ENCODE measurements at regions not wholly inside any gene's neighbourhood (a gene's known extent, or its start where the extent isn't known, plus 50 kb on each side); places are given as distances from the start of the nearest gene placed in this dataset.
"Not testable (repeated sequence)": the region's sequence is repeated elsewhere in the genome, so short reads cannot be mapped to it uniquely, and the experiment has no call there.

DNA sequence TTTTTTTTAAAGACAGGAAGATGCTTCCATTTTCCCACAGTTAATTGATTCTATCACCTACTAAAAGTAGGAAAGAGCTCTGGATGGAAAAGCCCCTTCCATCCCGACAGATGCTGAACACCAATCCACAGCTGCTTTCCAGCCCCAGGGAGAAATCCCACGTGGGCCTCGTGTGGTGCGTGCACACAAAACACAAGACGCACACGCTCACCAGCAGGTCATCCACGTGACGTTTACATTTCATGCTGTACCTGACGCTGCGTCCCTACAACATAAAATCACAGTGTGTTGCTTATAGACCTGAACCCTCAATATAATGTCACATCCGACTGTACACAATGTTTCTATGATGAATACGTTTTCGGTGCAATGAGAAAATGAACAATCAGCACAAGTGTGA lies 50.2 kb upstream of the DACT2 start:
- DNase-seq (ENCODE audit: low read depth) = no peak

DNA sequence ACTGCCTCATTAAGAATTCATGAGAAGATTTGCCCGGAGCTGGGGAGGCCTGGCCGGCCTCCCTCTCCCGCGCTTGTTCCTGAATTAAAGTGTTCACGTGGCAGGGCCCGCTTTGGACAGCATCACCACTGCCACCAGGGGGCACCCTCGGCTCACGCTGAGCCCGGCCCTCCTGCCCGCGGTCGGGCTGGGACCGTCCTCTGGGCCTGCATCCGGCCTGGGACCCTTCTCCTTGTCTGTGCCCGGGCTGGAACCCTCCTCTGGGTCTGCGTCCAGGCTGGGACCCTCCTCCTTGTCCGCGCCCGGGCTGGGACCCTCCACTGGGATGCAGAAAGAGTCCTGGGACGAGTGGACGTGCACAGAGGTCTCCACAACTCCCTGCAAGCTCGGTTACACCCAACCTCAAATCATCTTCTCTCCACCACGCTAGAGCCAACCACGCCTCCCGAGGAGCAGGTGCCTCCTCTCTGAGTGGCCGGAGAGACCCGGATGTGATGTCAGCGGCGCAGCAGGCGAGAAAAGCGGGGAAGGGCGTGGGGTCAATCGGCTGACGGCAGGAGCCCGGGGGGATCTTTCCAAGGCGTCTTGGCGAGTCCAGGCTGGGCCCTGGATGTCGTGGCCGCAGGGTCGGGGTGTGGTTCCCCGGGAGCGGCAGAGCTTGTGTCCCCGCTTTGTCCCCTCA lies 50.9 kb upstream of the DACT2 start:
- peak; percentile 7 for DNase-seq (ENCODE audit: low read depth)

DNA sequence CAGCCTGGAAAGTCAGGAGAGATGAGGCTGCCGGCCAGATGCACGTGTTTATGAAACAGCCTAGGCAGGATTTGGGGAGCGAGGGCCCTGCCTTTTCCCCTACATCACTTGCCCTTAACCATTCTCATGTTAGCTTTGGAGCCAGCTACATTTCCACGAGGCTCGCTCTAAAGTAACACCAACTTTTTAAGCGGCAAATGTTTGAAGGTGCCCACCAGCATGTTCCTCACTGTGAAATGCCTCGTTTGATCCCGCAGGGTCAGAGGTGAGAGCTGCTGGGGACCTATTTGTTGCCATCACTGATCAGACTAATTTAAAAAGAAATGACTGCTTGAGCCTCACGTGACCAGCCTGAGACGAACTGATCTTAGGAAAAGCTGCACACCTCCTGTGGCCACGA lies 51.6 kb upstream of the DACT2 start:
- DNase-seq (ENCODE audit: low read depth) = no peak

DNA sequence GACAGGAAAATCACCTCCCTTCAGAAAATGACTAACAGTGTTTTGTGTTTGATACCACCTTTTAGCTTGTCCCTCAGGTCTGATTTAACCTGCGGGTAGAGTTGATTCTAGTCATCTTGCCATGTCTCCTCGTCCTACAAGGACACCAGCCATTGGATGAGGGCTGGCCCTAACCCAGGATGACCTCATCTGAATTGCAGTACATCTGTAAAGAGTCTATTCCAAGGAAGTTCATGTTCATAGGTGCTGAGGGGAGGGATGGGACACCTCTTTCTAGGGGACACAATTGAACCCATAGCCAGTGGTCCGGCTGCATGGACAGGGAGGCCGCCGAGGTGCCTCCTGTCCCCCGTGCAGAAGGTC lies 52.0 kb upstream of the DACT2 start:
- no peak for DNase-seq (ENCODE audit: low read depth)

DNA sequence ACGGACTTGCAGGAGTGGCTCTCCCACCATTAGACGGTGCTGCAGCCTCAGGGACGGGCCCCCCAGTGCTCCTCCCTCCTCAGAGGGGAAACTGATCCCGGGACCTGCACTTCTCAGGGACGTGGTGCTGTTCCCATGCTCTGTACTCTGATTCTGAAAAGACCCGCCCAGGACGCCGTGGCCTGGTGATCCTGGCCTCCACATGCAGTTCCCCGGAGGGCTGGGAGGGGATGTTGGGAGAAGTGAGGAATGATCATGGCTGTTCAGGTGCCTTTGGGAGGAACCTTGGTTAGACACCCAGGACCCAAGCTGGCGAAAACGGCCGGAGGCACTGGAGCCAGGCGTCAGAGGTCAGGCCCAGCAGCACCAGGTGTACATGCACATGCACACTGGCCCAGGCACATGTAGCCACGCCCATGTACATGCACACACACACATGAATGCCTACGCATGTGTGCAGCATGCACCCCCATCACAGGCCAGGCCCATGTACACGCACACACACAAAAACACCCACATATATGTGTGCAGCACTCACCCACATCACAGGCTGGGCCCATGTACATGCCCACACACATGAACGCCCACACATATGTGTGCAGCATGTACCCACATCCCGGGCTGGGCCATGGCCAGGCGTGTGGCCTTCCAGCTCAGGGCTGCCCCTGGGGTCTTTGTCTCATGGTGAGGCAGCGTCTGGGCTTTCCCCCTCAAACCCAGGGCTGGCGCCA lies 52.6 kb upstream of the DACT2 start:
- no peak for DNase-seq (ENCODE audit: low read depth)

DNA sequence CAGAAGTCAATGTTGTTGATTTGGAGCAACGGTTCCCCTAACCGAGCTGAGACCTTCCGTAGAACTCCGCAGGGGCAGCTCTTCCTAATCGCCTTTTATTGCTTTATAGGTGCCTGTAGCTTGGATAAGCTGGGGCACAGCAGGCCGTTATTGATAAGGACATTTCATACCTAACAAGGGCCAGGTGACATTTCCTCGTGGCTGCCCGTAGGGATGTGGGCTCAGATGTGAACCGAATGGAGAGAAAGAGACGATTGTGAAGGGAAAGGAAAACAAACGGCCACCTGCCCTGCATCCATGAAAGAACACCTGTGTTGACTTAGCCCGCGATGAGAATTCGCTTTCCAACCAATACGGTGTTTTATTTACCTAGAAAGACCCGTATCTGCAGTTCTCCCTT lies 53.3 kb upstream of the DACT2 start:
- no peak for DNase-seq (ENCODE audit: low read depth)

DNA sequence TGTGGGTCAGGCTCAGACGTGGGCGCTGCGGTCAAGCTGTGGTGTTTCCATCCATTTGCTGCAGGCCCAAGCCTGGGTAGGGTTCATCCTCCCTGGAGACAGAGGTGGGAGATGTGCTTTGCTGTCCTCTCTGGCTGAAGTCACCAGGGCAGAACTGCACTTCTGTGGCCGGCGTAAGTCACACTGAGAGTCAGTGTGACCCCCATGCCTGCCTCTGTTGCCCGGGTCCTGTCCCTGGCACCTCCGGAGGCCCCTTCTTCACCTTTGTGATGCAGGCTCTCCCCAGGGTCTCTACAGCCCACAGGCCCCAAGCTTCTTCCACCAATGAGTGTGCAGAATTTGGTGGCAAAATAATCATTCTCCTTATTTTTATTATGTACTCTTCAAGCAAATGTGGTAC lies 53.8 kb upstream of the DACT2 start:
- DNase-seq (ENCODE audit: low read depth) = no peak

DNA sequence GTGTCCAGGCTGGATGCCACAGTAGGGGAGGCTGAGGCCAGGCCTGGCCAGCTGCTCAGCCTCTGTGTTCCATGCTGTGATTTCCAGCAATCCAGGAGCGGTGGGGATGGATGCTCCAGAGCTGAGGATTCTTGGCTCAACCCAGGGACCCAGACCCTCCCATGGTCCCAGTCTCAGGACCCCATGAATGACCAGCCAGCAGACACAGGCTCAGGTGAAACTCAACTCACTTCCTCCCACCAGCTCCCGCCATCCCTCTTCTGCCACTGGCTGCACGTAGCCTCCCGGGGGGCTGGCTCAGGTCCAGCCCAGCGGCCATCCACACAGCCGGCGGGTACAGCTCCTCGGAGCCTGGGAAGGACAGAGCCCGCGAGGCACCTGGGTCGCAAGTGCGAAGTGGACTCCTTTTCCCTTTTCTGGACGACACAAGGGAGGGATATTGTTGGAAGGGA lies 54.5 kb upstream of the DACT2 start:
- DNase-seq (ENCODE audit: low read depth) = no peak

DNA sequence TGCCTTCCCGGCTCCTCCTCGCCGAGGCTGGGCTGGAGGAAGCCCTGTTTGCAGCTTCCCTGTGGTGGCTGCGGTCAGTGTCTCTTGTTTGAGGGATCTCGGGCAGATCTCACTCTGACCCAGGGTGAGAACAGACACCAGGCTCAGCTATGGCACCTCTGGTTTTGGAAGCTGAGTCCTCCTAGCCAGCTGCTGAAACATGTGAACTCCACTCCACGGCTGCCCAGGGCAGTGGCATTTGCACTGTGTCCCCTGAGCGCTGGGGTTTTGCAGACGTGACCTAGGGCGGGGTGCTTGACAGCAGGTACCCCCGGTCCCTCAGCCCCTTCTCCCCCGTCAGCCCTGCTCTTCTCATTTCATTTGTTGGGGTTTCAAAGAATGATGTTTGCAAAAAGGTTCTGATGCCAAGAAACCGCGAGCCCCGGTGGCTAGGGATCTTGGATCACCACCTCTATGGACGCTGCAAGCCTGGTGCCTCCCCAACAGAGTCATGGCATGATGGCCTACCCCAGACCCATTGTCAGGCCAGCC lies 55.0 kb upstream of the DACT2 start:
- no peak for DNase-seq (ENCODE audit: low read depth)

DNA sequence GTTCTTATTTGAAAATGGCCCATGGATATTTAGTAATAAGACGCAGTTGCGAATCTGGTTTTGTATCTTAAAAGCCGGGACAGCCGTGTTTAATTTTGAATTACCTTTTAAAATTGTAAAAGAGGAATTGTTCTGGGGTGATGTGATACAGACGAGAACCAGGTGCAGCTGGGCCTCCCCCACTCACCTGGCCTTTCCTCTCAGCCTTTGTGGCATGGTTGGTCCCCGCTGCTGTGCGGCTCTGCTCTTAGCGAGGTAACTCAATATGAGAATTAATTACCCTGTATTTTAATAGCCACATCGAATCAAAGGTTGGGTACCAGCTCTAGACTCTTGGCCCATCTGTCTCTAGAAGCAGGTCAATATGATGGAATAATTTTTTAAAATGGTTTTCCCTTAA lies 56.5 kb upstream of the DACT2 start:
- DNase-seq (ENCODE audit: low read depth) = no peak

DNA sequence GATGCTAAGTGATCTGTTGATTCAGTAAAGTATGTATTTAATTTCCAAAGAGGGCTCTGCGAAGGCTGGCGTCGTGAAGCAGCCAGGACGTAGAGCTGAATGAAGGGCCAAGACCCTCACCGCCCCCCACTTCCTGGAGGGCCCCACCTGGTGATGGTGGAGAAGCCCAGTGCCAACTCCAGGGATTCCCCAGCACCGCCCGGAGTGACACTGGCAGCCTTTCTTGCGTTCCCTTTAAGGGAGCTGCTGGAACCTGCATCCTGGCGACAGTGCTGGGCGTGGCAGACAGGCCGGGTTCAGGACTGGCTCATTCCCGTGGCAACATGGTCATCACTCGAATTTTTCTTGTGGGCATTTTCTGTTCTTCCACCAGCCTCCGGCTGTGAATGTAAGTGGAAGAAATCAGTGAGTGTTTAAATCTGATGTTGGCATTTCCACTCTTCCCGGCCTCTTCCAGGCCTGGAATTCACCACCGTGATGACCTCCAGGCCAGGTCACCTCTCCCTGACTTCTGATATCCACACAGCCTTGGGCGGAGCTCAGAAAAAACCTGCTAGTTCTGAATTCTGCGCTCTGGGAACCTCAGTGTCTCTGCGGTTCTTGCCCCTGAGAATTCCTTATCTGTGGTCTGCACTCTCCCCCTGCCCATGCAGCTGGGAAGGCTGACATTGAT lies 57.4 kb upstream of the DACT2 start:
- DNase-seq (ENCODE audit: low read depth) = no peak

DNA sequence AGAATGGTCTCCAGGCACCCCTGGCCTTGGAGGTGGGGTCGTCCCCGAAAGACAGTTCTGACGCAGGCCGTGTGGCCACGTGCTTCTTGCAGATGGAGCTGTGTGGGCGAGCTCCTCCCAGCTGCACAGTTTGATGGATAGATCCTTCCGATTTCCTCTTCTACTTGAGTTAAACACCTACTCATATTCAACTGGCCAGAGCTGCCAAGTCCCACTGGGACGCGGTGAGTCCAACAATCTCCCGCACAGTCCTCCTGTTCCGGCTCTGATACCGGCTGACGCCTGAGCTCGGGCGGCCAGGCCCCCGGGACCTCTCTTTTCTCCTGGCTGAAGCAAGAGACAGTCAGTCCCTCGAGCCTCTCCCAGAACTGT lies 57.9 kb upstream of the DACT2 start:
- no peak for DNase-seq (ENCODE audit: low read depth)

DNA sequence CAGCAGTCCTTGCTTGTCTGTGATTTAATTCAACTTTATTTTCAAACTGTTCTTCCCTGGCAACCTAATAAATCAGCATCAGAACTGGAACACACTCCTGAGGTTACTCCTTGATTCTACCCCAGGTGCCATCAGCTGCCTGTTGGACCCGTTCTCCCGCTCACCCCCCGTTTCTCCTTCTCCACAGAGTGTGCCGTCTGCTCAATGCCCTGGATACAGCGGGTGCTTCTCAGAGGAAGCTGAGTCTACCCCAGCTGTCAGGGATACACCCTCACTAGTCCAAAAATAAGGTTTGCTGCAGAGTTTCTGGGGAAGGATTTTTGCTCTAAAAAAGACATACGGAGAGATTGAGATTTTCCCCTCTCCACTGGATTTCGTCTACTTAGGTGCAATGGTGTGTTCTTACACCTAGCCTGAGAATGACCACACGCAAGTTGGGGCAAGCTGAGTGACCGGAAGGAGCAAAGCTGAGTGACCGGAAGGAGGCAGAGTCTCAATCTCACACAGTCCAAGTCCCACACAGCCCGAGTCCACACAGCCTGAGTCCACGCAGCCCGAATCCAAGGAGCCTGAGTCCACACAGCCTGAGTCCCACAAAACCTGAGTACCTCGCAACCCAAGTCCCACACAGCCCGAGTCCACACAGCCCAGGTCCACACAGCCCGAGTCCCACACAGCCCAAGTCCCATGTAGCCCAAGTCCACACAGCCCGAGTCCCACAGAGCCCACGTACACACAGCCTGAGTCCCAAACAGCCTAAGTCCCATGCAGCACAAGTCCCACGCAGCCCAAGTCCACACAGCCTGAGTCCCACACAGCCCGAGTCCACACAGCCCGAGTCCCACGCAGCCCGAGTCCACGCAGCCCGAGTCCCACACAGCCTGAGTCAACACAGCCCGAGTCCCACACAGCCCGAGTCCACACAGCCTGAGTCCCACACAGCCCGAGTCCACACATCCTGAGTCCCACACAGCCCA lies 58.6 kb upstream of the DACT2 start:
- no peak for DNase-seq (ENCODE audit: low read depth)

DNA sequence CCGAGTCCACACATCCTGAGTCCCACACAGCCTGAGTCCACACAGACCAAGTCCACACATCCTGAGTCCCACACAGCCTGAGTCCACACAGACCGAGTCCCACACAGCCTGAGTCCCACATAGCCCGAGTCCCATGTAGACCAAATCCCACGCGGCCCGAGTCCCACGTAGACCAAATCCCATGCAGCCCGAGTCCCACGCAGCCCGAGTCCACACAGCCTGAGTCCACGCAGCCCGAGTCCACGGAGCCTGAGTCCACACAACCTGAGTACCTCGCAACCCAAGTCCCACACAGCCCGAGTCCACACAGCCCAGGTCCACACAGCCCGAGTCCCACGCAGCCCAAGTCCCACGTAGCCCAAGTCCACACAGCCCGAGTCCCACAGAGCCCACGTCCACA lies 60.0 kb upstream of the DACT2 start:
- DNase-seq (ENCODE audit: low read depth) = not testable (repeated sequence)

DNA sequence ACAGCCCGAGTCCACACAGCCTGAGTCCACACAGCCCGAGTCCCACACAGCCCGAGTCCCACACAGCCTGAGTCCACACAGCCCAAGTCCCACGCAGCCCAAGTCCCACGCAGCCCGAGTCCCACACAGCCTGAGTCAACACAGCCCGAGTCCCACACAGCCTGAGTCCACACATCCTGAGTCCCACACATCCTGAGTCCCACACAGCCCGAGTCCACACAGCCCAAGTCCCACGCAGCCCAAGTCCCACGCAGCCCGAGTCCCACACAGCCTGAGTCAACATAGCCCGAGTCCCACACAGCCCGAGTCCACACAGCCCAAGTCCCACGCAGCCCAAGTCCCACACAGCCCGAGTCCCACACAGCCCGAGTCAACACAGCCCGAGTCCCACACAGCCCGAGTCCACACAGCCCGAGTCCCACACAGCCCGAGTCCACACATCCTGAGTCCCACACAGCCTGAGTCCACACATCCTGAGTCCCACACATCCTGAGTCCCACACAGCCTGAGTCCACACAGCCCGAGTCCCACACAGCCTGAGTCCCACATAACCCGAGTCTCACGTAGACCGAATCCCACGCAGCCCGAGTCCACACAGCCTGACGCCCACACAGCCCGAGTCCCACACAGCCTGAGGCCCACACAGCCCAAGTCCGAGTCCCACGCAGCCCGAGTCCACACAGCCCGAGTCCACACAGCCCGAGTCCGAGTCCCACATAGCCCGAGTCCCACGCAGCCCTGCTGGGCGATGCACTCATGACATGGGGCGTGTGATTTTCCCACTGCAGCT lies 60.6 kb upstream of the SMOC2 start:
- DNase-seq (ENCODE audit: low read depth) = not testable (repeated sequence)

DNA sequence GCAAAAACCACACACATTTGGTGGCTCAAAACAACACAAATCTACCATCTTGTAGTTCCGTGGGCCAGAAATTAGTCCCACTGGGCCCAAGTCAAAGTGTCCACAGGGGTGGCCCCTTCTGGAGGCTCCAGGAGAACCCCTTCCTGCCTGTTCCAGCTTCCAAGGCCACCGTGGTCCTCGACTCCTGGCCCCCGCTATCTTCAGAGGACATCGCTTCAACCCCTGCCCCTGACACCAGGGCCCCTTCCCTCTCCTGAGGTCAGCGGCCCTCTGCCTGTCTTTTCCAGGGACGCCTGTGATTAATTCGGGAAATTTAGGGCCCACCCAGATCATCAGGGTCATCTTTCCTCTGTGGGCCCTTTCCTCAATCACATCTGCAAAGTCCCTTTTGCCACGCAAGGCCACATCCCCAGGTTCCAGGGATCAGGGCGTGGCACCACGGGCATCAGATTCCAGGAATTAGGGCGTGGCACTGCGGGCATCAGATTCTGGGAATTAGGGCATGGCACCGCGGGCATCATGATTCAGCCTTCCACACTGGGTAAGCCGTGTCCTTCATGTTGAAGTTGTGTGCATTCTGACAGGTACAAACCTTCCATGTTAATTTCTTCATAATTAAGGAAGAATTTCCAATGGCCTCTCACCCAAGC lies 59.9 kb upstream of the SMOC2 start:
- DNase-seq (ENCODE audit: low read depth) = no peak

DNA sequence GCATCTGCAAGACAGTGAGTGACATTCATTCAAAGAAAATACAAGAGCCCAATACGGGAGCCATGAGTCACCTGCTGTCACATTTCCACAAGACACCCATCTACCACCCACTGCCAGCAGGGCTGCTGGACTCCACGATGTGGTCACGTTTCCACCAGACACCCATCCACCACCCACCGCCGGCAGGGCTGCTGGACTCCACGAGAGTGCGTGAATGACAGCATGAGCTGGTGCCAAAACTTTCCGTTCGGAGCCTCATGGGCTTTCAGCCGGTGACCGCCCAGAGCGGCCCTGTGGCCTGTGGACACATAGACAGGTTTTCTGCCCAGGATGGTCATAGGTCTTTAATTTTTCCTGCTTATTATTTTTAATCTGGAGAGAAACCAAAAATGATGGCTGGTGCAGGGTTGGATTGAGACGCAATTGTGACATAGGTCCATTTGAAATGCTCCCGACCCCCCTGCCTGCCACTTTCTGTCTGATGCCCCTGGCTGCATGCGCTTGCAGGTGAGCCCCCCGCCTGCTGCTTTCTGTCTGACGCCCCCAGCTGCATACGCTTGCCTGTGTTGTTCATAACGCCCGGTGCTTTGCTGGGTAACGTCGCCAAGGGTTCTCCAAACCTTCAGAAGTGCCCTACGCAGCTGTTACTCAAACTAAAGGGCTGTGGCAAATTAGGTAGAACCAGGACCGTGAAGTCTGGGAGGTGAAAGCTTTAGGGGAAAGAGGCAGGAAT lies 59.1 kb upstream of the SMOC2 start:
- DNase-seq (ENCODE audit: low read depth) = no peak

DNA sequence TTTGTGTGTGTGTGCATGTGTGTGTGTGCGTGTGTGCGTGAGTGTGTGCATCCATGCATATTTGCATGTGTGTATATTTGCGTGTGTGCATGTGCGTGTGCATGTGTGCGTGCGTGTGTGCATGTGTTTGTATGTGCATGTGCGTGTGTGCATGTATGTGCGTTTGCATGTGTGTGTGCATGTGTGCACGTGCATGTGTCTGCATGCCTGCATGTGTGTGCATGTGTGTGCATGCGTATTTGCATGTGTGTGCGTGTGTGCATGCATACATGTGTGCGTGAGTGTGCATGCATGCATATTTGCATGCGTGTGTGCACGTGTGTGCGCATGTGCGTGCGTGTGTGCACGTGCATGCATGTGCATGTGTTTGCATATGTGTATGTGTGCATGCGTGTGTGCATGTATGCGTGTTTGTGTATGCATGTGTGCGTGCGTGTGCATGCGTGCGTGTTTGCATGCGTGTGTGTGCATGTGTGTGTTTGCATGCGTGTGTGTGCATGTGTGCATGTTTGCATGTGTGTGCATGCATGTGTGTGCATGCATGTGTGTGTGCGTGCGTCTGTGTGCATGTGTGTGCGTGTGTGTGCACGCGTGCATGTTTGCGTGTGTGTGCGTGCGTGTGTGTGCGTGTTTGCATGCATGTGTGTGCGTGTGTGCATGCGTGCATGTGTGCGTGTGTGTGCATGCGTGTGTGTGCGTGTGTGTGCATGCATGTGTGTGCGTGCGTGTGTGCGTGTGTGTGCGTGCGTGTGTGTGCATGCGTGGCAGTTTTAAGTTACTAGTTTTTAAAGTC lies 57.7 kb upstream of the SMOC2 start:
- DNase-seq (ENCODE audit: low read depth) = no peak

Measured in stimulated activated CD8-positive, alpha-beta memory T cell treated with anti-CD3 and anti-CD28 coated beads, Interleukin-12 subunit alpha, Interleukin-12 subunit beta, amount 100 ng/mL, for 1 hour (primary cell).